Common myeloid progenitor, CD34-positive (primary cell): ENCODE measurements at regions not wholly inside any gene's neighbourhood (a gene's known extent, or its start where the extent isn't known, plus 50 kb on each side); places are given as distances from the start of the nearest gene placed in this dataset.

Source experiments
- CTCF ChIA-PET: fragments of 350-600 bp; sonication (Branson Sonifier 250); formaldehyde crosslinking; loops from one replicate; lab custom pipeline; 2021; ENCODE audit warnings: antibody characterized with exemption; lab: Charles Lee
- POLR2A ChIA-PET: fragments of 350-600 bp; sonication (Branson Sonifier 250); formaldehyde crosslinking; loops from one replicate; lab custom pipeline; 2021; ENCODE audit warnings: antibody characterized with exemption; lab: Charles Lee
- DNase-seq, 3 donors: peaks; one replicate each; pipeline versions ENCODE4 v3.0.0 to v3.0.0-alpha.2; 2013
- H3K27ac ChIP-seq, 2 experiments: 1 replicate in 1 of 2; 2 replicates in 1 of 2; pipeline ENCODE4 v1.7.0; 2013; ENCODE audit warnings: inconsistent platforms in 2 of 2, low read length in 2 of 2, mild to moderate bottlenecking in 2 of 2, low read depth in 1 of 2, moderate library complexity in 1 of 2; ENCODE audit not compliant: severe bottlenecking in 2 of 2, insufficient read depth in 1 of 2, poor library complexity in 1 of 2
- H3K27me3 ChIP-seq, 5 experiments: replicated peaks in 2 of 5; 1 replicate in 3 of 5; 2 replicates in 2 of 5; pipeline versions ENCODE4 v1.6.1 to v1.7.0; 2013; ENCODE audit warnings: low read length in 4 of 5, mild to moderate bottlenecking in 2 of 5, moderate library complexity in 2 of 5, inconsistent platforms in 1 of 5; ENCODE audit not compliant: insufficient read depth in 5 of 5, control insufficient read depth in 4 of 5
- H3K36me3 ChIP-seq, 4 experiments: 1 replicate in 2 of 4; 2 replicates in 2 of 4; pipeline versions ENCODE4 v1.6.1 to v1.7.0; 2013; ENCODE audit warnings: low read length in 3 of 4, control low read depth in 1 of 4, mild to moderate bottlenecking in 1 of 4; ENCODE audit not compliant: control insufficient read depth in 4 of 4, insufficient read depth in 4 of 4
- H3K4me1 ChIP-seq, 4 experiments: 1 replicate in 3 of 4; 2 replicates in 1 of 4; pipeline versions ENCODE4 v1.6.1 to v1.7.1; 2013; ENCODE audit warnings: low read length in 3 of 4, mild to moderate bottlenecking in 3 of 4, control low read depth in 1 of 4, inconsistent platforms in 1 of 4, moderate library complexity in 1 of 4; ENCODE audit not compliant: control insufficient read depth in 4 of 4, insufficient read depth in 4 of 4; ENCODE audit errors: control extremely low read depth in 1 of 4
- H3K4me3 ChIP-seq, 7 experiments: 1 replicate in 4 of 7; 2 replicates in 3 of 7; pipeline versions ENCODE4 v1.5.1 to v1.7.0; 2013; ENCODE audit warnings: mild to moderate bottlenecking in 7 of 7, low read length in 6 of 7, moderate library complexity in 6 of 7, inconsistent platforms in 2 of 7, low read depth in 2 of 7, control low read depth in 1 of 7; ENCODE audit not compliant: insufficient read depth in 4 of 7, control insufficient read depth in 1 of 7; ENCODE audit errors: extremely low read depth in 1 of 7
- H3K9me3 ChIP-seq, 5 experiments: 1 replicate in 4 of 5; 2 replicates in 1 of 5; pipeline versions ENCODE4 v1.6.1 to v1.7.1; 2013; ENCODE audit warnings: low read length in 4 of 5, mild to moderate bottlenecking in 2 of 5, inconsistent platforms in 1 of 5, low read depth in 1 of 5, moderate library complexity in 1 of 5; ENCODE audit not compliant: control insufficient read depth in 4 of 5, insufficient read depth in 2 of 5; ENCODE audit errors: control extremely low read depth in 1 of 5
- WGBS: methylation state at CpG from one replicate; pipeline ENCODE4 v1.1.5; 2013; ENCODE audit not compliant: insufficient coverage; 5-methylcytosine and 5-hydroxymethylcytosine counted together

DNA sequence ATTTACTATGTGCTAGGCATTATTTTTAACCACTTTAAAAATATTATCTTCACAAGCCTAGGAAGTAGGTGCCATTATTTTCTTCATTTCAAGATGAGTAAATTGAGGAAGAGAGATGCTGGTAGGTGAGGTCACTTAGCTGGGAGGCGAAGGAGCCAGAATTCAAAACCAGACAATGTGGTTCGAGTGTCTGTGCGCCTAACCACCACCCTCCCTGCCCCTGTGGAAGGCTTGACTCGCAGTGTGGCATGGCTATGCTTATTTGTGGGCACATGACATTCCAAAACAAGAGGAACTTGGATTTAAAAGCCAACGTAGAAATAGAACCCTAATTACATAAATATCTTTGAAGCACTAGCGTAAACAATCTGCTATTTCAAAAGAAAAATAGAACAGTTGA is 226.6 kb upstream of the PITX2 start:
- H3K4me3 ChIP-seq = no peak overlapping the region
- no peak for DNase-seq
- H3K36me3 ChIP-seq = no peaks in the 10 kb centered on the region
- H3K27me3 ChIP-seq = peaks cover 0 to 3% (median 0%) of the 10 kb centered on the region in 5 experiments
- H3K9me3 ChIP-seq = no peaks in the 10 kb centered on the region
- ChIA-PET CTCF (no interaction called here), POLR2A (no interaction called here)
- H3K27ac ChIP-seq = no peak overlapping the region
- H3K4me1 ChIP-seq = no peaks in the 10 kb centered on the region
- WGBS = 100% methylated on average over 1 of the region's 6 CpGs

DNA sequence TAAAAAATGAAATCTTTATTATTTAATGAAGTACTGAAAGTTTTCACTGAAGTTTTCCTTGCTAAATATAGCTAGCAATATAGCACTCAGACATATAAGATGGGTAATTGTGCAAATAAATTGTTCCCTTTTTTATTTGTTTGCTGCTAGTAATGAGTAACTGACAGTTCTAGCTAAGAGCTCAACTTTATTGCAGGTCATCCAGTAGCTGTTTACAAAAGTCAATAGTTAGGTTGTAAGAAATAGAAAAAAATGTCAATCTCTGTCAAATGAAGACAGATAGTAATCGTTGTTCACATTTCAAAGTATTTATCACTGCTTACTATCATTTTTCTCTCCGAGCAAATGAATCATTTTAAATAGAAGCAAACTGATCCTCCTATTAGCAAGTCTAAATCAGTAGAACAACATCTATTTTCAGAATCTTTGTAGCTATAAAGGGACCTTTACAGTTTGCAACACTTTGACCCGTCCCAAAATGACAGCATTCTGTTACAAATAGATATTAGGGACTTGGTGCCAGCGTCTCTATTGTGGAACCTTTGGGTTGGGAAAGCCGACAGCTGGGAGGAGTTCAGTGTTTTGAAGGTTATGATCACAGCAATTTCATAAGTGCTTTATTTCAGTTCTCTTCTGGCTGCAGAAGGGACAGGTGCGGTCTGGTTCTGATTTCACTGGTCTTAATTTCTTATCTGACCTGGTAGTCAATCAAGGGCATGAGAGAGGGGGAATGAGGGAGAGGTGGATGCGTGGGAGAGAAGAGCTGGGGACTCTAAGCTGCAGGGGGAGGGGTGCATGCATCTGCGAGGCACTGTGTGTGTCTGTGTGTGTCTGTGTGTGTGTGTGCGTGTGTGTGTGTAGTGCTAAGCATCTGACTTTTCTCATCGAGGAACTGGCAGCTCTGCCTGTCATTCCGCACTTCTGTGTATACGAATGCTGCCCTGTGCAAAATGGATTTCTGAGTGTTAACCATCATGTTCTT is 227.9 kb upstream of the PITX2 start:
- no peak overlapping the region for H3K27ac ChIP-seq
- H3K4me3 ChIP-seq = no peak overlapping the region
- H3K27me3 ChIP-seq = peaks cover 0 to 3% (median 0%) of the 10 kb centered on the region in 5 experiments
- WGBS = 89% methylated on average over 8 of the region's 12 CpGs
- no peaks in the 10 kb centered on the region for H3K36me3 ChIP-seq
- ChIA-PET CTCF (no interaction called here), POLR2A (no interaction called here)
- H3K9me3 ChIP-seq = no peaks in the 10 kb centered on the region
- no peak for DNase-seq
- no peaks in the 10 kb centered on the region for H3K4me1 ChIP-seq

DNA sequence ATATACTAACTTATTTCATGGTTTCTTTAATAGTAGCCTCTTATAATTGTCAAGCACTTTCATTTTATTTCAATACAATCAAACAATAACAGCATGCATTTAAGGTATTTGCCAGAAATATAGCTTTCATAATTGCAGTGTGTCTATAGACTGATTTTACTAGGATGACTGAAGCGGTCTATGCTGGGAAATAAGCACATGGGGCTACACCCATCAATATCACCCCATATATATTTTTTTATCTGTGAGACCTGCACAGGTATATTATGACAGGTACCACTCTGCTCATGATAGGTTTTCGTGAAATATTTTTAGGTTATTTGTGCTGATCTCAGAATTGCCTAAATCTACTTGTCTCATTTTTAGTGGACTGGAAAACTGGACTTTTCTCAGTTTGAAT is 229.1 kb upstream of the PITX2 start:
- POLR2A ChIA-PET = no interaction called here
- no peaks in the 10 kb centered on the region for H3K9me3 ChIP-seq
- no peak overlapping the region for H3K4me3 ChIP-seq
- H3K27ac ChIP-seq = no peak overlapping the region
- no peak for DNase-seq
- H3K27me3 ChIP-seq = peaks cover 0 to 3% (median 0%) of the 10 kb centered on the region in 5 experiments
- WGBS = 100% methylated on average over 1 of the region's 2 CpGs
- no peaks in the 10 kb centered on the region for H3K36me3 ChIP-seq
- no peaks in the 10 kb centered on the region for H3K4me1 ChIP-seq
- CTCF ChIA-PET = no interaction called here

GRCh38 chr4:110852793-110853192 is 229.9 kb upstream of the PITX2 start:
- Histone ChIP-seq H3K9me3 (no peaks in the 10 kb centered on the region), H3K27me3 (peaks cover 0 to 3% (median 0%) of the 10 kb centered on the region in 5 experiments), H3K27ac (no peak overlapping the region), H3K4me3 (no peak overlapping the region), H3K4me1 (no peaks in the 10 kb centered on the region), H3K36me3 (no peaks in the 10 kb centered on the region)
- CTCF ChIA-PET = no interaction called here
- no CpG with 5 or more reads among the region's 3 CpGs for WGBS
- no peak for DNase-seq
- POLR2A ChIA-PET = no interaction called here

DNA sequence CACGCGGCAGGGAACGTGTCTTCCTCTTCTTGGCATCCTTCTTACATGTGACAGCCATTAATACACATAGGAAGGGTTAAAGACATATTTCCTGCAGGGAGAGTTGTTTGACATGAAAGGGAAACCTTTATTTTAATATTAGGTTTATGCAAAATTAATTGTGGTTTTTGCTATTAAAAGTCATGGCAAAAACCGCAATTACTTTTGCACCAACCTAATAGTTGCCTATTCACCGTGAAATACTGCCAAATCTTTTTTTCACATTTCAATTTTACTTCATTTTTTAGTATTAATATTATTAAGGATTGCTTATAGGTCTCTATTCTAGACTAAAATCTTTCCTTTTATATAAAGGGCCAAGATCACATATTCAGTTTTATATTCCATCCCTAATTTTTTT is 230.4 kb upstream of the PITX2 start:
- H3K9me3 ChIP-seq = no peaks in the 10 kb centered on the region
- CTCF ChIA-PET = no interaction called here
- H3K27me3 ChIP-seq = peaks cover 0 to 3% (median 0%) of the 10 kb centered on the region in 5 experiments
- H3K27ac ChIP-seq = no peak overlapping the region
- H3K4me3 ChIP-seq = no peak overlapping the region
- no CpG with 5 or more reads among the region's 5 CpGs for WGBS
- no peak for DNase-seq
- H3K36me3 ChIP-seq = no peaks in the 10 kb centered on the region
- no peaks in the 10 kb centered on the region for H3K4me1 ChIP-seq
- POLR2A ChIA-PET = no interaction called here

GRCh38 chr4:110854021-110854678 is 231.3 kb upstream of the PITX2 start:
- H3K4me3 ChIP-seq = no peak overlapping the region

DNA sequence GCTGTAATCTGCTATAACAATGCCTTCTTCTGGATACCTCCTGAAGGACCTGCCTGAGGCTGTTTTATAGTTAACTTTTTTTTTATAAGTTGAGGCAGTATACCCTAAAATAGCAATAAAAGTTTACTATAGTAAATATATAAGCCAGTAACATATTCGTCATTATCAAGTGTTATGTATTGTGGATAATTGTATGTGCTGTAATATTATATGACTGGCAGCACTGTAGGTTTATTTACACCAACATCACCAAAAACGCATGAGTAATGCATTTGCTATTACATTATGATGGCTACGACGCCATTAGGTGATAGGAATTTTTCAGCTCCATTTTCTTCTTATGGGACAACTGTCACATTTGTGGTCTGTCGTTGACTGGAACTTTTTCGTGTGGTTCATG is 237.2 kb upstream of the PITX2 start:
- ChIA-PET POLR2A (no interaction called here), CTCF (no interaction called here)
- Histone ChIP-seq H3K36me3 (no peaks in the 10 kb centered on the region), H3K4me1 (no peaks in the 10 kb centered on the region), H3K27me3 (no peaks in the 10 kb centered on the region), H3K9me3 (no peaks in the 10 kb centered on the region), H3K4me3 (no peak overlapping the region), H3K27ac (no peak overlapping the region)
- no peak for DNase-seq
- WGBS = no CpG with 5 or more reads among the region's 6 CpGs

More at GRCh38 chr4:110854021-110854678, 231.3 kb upstream of the PITX2 start:
- 87% methylated on average over 4 of the region's 6 CpGs for WGBS
- no peaks in the 10 kb centered on the region for H3K36me3 ChIP-seq
- DNase-seq = no peak
- ChIA-PET CTCF (no interaction called here), POLR2A (no interaction called here)
- no peaks in the 10 kb centered on the region for H3K9me3 ChIP-seq
- H3K27ac ChIP-seq = no peak overlapping the region
- no peaks in the 10 kb centered on the region for H3K4me1 ChIP-seq
- peaks cover 0 to 3% (median 0%) of the 10 kb centered on the region in 5 experiments for H3K27me3 ChIP-seq
